ENCODE measurements at regions not wholly inside any gene's neighbourhood (a gene's known extent, or its start where the extent isn't known, plus 50 kb on each side); places are given as distances from the start of the nearest gene placed in this dataset.
A peak's percentile ranks its signal among the peaks of the same experiment; 100 is the strongest.

DNA sequence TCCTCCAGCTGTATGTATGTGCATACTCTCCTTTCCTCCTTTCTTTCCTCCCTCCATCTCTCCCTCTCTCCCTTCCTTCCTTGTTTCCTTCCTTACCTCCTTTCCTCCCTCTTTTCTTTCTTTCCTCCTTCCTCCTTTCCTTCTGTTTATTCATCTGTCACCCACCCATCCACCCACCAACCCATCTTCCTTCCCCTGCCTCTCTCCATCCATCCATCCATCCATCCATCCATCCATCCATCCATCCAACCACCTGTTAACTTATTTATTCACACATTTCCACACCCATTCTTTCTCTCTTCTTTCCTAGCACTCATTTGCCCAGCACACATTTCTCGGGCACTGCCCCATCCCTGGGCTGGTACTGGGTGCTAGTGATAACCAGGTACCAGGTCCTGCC is 443.9 kb downstream of the MIAT start:
- Histone ChIP-seq H3K4me3 (replicated peaks in 1 of 3) (no peak overlapping the region), H3K27ac (peak overlapping the region in 1 of 3 donors; percentile 49)
- intact Hi-C loops (cut with DNase I), result no loop called here

DNA sequence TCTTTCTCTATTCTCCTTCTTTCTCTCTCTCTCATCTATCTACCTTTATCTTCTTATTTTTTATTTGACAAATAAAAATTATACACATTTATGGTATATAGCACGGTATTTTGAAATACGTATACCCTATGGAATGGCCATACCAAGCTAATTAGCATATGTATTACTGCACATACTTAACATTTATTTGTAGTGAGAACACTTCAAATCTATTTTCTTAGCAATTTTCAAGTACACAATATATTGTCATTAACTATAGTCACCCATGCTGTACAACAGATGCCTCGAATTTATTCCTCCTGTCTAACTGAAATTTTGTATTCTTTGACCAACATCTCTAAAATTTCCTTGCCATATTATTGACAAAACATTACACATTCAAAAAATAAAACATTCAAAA is 447.1 kb downstream of the MIAT start:
- no peak overlapping the region for H3K27ac ChIP-seq
- H3K36me3 ChIP-seq, result no peaks in the 10 kb centered on the region
- no peaks in the 10 kb centered on the region for H3K9me3 ChIP-seq
- DNase-seq, result no peak
- TF ChIP-seq POLR2A (IDR thresholded peaks at IDR 0.05) (no peak), CTCF (IDR thresholded peaks at IDR 0.05) (no peak)
- no peaks in the 10 kb centered on the region for H3K27me3 ChIP-seq
- intact Hi-C loops (cut with DNase I), result no loop called here
- no peak overlapping the region for H3K4me3 ChIP-seq (replicated peaks in 1 of 3)
- whole genome bisulfite sequencing, 2 donors, result 64 to 77% methylated on average over 3 of the region's 3 CpGs
- H3K4me1 ChIP-seq, result peaks cover 26 to 47% of the 10 kb centered on the region in 2 donors

More for the DNA sequence above, 443.9 kb downstream of the MIAT start:
- TF ChIP-seq CTCF (IDR thresholded peaks at IDR 0.05) (no peak), POLR2A (IDR thresholded peaks at IDR 0.05) (no peak)
- Histone ChIP-seq H3K4me1 (peaks cover 0 to 19% of the 10 kb centered on the region in 2 donors), H3K9me3 (no peaks in the 10 kb centered on the region), H3K27me3 (no peaks in the 10 kb centered on the region), H3K36me3 (no peaks in the 10 kb centered on the region)
- DNase-seq, result no peak
- 87 to 94% methylated on average over 1 of the region's 1 CpG for WGBS, 2 donors

GRCh38 chr22:27105142-27106025 is 448.0 kb downstream of the MIAT start:
- H3K4me3 ChIP-seq (replicated peaks in 1 of 3), result no peak overlapping the region
- H3K27ac ChIP-seq, result peak overlapping the region in 2 of 3 donors; percentile 41 to 89
- H3K36me3 ChIP-seq, result no peaks in the 10 kb centered on the region
- peak; percentile 27 to 32 for DNase-seq
- WGBS, 2 donors, result 63 to 73% methylated on average over 11 of the region's 11 CpGs
- peaks cover 27 to 43% of the 10 kb centered on the region in 2 donors for H3K4me1 ChIP-seq
- TF ChIP-seq CTCF (IDR thresholded peaks at IDR 0.05) (no peak), POLR2A (IDR thresholded peaks at IDR 0.05) (no peak)
- intact Hi-C loops (cut with DNase I), result no loop called here
- H3K27me3 ChIP-seq, result no peaks in the 10 kb centered on the region
- no peaks in the 10 kb centered on the region for H3K9me3 ChIP-seq

- DNase-seq, result peak; percentile 42 to 57
- H3K36me3 ChIP-seq, result no peaks in the 10 kb centered on the region
- TF ChIP-seq POLR2A (IDR thresholded peaks at IDR 0.05) (no peak), CTCF (IDR thresholded peaks at IDR 0.05) (no peak)
- H3K4me1 ChIP-seq, result peaks cover 27 to 34% of the 10 kb centered on the region in 2 donors
- H3K27me3 ChIP-seq, result no peaks in the 10 kb centered on the region
- H3K4me3 ChIP-seq (replicated peaks in 1 of 3), result no peak overlapping the region
- peak overlapping the region; percentile 82 to 94 (median 89) for H3K27ac ChIP-seq
- H3K9me3 ChIP-seq, result no peaks in the 10 kb centered on the region
- WGBS, 2 donors, result 59 to 61% methylated on average over 4 of the region's 4 CpGs
- intact Hi-C loops (cut with DNase I), result no loop called here
Measured at GRCh38 chr22:27106985-27107384, 449.6 kb downstream of the MIAT start.

DNA sequence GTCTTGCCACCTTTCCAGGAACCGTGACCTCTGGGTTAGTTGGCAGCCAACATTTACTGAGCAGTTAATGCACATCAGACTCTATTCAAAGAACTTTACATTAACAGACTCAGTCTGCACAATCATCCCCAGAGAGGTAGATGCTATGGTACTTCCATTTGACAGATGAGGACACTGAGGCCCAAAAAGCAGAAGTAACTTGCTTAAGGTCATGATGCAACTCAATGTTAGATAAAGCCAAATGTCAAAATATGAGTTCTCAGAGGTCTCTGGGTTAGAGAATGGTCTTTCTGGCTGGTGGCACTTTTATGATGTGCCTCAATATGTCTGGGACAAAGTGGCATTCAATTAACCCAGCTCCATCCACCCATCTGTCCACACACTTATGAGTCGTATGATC is 450.0 kb downstream of the MIAT start:
- Histone ChIP-seq H3K4me3 (replicated peaks in 1 of 3) (no peak overlapping the region), H3K27me3 (no peaks in the 10 kb centered on the region), H3K27ac (peak overlapping the region; percentile 82 to 94 (median 89)), H3K9me3 (no peaks in the 10 kb centered on the region), H3K36me3 (no peaks in the 10 kb centered on the region), H3K4me1 (peaks cover 27 to 34% of the 10 kb centered on the region in 2 donors)
- 50 to 63% methylated on average over 2 of the region's 2 CpGs for WGBS, 2 donors
- TF ChIP-seq POLR2A (IDR thresholded peaks at IDR 0.05), result no peak
- no peak for TF ChIP-seq CTCF (IDR thresholded peaks at IDR 0.05)
- DNase-seq, result no peak
- intact Hi-C loops (cut with DNase I), result no loop called here
